GM21515 (cell line): ENCODE measurements at regions not wholly inside any gene's neighbourhood (a gene's known extent, or its start where the extent isn't known, plus 50 kb on each side); places are given as distances from the start of the nearest gene placed in this dataset.

Experiments
- ATAC-seq: cut with Tn5 transposase; IDR thresholded peaks from one replicate; pipeline ENCODE4 v1.9.1; 2021; ENCODE audit not compliant: unreplicated experiment

DNA sequence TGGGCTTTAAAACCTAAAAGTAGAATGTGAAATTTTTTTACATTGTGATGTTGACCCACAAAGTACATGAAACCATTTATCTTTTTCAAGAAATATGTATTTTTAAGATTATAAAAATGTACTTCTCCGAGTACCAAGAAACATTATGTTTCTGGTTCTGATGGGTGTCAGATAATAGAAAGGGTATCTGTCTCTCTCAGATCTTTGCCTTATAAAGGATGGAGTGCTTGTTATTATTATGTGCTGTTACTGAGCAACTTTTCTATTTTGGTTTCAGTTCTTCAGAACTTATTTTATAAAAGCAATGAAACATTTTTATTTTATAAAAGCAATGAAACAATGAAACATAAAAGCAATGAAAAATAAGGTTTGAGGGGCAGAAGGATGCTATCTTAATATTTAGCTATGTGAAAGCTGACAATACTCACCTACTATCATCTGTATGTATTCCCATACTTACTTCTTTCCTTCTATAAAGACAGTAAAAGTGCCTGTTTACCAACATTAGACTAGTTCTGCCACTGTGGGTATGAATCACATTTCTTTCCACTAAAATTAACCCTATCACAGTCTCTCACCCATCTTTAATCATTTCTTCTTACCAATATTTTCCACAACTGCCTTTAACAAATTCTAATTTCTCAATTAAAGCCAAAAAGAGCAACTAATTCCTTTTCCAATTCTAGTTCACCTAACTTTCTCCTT, 540.7 kb upstream of the KCNMB2 start:
- ATAC-seq = no peak

DNA sequence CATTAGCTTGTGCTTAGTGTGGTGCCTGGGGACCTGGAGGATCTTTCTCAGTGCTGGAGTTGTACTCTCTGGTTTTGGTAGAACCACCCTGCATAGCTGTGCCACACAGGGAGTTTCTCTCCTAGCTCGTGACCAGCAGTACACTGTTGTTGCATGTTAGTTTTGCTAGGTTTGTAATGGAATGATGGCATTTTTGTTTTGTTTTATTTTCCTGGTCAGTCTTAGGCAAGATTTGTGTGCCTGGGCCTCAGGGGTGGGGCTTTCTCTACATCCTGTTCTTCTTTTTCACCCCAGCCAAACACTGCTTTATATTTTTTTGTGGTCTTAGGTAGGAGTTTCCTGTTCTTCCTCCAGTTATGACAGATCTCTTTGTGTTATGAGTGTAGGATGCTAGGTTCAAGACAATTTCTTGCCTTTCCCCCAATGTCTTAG, 534.5 kb upstream of the KCNMB2 start:
- ATAC-seq = peak; percentile 95

DNA sequence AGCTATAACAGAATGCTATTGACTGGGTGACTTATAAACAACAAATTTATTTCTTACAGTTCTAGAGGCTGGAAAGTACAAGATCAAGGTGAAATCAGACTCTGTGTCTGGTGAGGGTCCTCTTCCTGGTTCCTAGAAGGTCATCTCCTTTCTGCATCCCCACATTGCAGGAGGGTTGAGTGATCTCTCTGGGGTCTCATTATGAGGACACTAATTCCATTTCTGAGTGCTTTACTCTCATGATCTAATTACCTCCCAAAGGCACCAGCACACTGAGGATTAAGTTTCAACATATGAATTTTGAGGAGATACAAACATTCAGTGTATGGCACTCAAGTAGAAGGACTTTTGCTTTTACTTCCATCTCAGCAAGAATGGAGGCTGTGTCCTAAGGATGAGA, 534.1 kb upstream of the KCNMB2 start:
- ATAC-seq = peak; percentile 5

DNA sequence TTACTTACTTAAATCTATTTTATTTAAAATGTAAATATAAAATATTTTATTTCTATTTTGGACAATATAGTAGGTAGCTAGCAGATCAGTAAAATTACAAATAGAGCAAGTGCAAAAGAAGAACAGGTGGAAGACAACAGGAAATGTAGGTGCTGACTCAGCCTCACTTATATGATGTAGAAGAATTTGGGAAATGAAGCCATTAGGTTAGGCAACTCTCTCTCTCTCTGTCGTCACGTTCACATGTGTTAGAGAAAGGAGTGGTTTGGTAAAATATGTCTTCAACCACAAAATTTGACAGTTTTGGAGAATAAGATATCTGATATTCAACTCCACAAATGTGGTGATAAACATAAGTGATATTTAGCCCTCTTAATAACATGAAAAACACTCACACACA, 532.5 kb upstream of the KCNMB2 start:
- ATAC-seq = no peak

DNA sequence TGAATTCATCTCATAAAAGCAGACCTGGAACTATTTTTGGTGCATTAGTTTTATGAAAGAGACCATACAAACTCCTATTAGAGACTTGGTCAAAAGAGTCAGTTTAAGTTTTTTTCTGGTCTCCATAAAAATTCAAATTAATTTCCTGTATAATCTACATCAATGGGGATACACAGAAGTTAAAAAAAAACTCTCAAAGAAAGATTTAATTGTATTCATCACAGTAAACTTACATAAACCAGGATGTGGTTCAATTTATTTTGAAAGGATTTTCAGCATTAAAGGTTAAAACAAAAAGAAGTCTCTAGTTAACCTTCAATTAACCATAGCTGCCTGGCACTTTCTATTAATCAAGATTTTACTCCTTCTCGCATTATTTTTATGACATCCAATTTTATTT, 530.3 kb upstream of the KCNMB2 start:
- no peak for ATAC-seq

DNA sequence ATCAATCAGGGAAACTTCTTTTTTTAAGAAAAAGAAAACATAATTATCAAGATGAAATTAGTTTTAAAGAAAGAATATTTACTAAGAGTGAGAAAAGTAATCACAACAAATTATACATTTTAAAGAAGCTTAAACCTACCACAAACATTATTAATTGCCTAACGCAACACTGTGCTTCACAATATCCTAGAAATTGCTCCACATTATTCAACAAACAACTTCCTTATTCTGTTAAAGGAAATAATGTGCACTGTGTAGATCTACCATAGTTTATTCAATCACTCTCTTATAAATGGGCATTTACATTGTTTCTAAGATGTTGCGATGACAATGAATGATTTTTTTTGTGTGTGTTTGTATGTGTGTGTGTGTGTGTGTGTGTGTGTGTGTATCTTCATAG, 525.9 kb upstream of the KCNMB2 start:
- no peak for ATAC-seq

DNA sequence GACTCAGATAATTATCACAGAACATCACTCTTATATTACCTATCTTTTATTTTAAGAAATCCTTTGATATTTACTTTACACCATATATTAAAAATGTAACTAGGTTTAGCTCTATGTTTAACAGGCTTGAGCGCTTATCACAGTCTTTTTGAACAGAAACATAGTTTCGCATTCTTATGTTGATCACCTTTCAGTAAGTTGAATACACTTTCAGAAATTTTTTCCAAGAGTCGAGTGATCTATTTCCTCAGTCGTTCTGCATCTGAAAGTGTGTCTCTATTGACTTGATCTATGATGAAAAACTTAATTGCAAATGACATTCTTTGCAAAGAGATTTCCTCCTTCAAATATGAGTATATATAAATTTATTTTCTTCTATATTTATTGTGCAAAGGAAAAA, 516.6 kb upstream of the KCNMB2 start:
- ATAC-seq = no peak

DNA sequence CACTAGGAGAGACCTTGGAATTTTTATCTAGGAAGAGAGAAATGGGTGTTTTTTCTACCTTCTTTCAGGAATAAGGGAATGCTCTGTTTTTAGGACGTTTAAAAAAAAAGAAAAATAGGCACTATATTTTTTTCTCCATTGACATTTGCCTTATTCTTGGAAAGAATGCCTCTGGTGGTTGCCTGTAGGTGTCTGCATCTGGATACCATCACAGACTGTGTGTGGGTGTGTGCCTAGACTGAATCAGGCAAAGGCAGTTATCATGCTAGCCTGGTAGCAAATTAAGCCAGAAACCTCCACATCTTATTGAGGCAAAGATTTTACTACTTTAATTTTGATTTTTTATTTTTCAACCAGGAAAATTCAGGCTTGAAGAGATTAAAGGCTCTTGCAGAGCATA, 513.6 kb upstream of the KCNMB2 start:
- ATAC-seq = no peak

DNA sequence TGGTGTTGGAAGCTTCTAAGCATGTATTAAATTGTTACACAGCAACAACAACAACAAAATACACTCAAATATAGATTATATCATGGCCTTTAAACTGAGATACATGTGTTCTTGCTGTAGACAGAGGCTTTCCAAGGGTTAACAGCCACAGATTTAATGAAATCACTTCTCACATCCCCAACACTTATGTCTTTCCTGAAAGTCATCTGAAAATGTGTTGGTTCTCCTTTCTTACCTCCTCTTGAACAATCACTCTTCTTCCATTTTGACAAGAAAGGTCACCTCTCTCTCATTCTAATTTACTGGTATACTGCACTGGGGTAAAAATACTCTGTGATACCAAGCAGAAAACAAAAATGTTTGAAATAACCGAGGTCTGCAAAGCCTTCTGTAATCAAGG, 507.3 kb upstream of the KCNMB2 start:
- no peak for ATAC-seq

DNA sequence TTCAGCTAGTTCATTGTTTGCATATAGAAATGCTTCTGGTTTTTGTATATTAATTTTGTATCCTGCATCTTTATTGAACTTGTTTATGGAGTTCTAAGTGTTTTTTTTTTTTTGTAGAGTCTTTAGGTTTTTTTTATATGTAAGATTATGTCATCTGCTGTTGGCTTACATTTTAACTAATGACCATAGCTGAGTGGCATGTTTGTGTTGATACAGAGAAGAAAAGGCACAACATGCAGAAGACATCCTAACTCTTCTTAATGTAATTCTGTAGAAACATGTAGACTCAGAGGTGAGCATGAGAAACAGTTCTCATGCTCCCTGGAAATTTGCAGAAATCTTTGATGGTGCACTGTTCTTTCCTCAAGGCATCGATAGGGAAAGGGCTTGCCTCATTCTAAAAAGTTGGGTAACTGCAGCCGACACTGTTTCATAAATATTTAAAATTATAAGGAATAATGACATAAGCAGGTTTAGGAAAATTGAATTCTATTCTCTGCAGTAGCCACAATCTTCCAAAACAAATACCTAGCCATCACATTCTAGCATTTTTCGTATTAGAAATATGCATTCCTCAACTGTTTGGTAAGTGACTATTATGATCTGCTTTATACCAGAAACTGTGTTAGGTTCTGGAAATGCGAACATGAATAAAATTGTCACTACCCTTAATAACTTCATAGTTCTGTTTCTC, 499.6 kb upstream of the KCNMB2 start:
- no peak for ATAC-seq

DNA sequence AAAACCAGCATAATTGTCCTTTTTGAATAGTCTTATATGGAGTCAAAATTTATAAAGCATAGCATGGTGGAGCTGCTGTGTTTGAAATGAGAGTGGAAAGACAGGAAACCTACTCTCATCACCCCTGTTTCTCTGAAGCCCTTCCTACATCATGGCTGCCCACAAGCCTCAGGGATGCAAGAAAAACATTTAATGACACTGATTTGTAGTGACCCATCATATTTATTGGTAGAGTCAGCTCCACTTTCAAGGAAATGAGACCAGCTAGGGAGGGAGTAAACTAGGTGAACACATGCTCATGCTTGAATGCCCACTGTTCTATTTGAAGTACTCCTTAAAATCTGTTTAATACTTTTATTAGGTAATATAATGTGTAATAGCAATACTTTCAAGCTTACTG, 494.3 kb upstream of the KCNMB2 start:
- ATAC-seq = no peak

DNA sequence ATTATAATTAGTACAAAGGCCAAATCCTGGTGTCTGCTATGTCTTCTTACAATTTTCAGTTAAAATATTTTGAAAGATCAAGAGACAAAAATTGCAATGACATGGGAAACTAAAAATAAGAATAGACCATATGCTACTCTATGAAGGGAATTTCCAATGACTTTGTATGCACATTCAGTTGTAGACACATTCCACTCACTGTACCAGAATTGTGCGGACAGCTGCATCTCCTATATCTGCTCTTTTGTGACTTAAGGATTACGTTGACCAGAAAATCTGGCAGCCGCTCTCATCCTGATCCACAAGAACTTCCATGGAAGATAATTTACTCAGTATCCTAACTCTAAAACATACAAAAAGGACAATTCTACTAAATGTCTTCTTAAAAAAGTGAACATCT, 493.9 kb upstream of the KCNMB2 start:
- no peak for ATAC-seq

DNA sequence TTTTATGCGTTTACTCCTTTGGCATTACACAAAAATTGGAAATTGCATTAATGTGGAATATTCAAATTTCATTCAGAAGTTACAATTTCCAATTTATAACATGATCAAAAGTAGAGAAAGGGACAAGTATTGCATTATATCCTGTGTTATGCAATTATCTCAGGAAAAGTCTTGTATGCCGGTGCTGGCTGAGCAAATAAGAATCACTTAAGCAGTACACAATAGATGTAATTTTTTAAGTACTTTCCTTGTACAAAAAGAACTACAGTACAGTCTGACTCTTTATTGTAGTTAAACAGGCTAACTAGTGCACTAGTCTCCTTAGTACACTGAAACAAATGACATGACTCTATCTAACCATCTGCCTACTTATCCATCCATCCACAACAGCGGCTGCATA, 493.2 kb upstream of the KCNMB2 start:
- no peak for ATAC-seq

DNA sequence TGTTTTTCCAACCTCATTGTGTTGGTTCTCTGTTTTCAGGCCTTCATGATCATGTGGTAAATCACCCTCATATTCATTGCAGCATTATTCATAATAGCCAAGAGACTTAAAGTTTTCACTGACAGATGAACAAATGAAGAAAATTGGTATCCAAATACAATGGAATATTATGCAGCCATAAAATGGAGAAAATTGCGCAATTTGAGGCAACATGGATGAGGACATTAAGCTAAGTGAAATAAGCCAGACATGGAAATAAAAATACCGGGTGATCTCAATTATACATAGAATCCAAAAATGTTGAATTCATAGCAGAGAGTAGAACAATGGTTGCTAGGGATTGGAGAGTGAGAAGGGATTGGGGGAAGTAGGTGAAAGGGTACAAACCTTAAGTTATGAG, 491.9 kb upstream of the KCNMB2 start:
- no peak for ATAC-seq

DNA sequence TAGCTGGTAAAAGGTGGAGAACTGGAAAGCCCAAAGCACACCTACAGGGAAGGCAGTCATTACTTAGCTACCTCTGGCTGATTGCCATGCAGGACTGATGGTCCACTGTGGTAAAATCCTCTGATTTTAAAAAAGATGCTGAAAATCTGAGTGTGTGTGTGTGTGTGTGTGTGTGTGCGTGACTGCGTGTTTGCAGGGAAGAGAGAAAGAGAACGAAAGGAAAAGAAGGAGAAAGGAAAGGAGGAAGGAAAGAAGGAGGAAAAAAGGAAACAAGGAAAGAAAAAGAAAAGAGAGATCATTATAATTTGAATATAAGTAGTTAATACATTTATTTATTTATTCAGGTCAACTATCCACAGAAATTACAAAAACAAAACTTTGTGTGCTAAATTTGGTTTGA, 488.7 kb upstream of the KCNMB2 start:
- no peak for ATAC-seq

DNA sequence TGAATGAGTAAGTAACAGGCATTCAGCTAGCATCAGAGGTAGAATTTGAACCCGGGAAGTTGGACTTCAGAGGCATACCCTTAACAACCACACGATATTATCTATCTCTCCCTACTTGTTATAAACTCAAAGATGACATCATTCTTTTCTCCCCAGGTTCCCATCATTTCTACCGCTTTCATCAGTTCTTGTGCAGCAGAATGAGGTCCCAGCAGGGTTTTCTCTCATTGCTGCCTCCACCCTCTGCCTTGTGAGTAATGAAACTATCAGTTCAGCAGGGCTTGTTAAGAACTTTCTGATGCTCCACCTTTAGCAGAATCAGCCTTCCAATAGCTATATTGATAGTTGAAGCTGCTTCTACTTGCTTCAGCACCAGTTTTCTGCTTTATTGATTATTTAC, 487.5 kb upstream of the KCNMB2 start:
- no peak for ATAC-seq

DNA sequence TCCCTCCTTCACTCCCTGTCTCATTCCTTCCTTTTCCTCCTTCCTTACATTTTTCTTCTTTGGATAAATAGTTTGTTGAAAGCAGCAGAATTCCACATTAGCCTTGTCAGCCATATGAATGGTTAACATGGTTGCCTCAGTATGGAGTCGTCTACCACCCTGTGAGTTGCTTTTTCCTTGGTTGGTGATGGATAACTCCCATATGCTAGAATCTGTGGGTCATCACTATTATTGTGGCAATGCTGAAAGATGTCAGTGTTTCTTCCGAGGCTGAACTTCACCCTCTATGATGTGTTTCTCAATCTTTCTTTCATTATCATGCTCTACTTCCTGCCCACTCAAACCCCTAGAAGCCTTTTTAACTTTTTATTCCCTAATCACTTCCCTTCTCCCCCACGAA, 481.8 kb upstream of the KCNMB2 start:
- no peak for ATAC-seq

DNA sequence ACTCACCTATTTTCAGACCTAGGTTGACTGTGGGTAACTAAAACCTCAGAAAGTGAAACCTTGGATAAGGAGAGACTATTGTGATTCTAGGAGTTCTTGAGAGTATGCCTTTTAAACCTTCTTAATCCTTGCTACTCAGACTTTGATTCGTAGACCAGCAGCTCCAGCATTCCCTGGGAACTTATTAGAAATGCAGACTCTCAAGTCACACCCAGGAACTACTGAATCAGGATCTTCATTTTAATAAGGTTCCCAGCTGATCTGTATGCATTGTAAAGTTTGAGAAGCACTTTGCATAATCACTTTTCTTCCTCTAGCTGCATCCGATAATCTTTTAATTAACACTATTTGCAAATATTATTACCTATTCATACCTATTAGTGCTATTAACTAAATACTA, 480.3 kb upstream of the KCNMB2 start:
- no peak for ATAC-seq

DNA sequence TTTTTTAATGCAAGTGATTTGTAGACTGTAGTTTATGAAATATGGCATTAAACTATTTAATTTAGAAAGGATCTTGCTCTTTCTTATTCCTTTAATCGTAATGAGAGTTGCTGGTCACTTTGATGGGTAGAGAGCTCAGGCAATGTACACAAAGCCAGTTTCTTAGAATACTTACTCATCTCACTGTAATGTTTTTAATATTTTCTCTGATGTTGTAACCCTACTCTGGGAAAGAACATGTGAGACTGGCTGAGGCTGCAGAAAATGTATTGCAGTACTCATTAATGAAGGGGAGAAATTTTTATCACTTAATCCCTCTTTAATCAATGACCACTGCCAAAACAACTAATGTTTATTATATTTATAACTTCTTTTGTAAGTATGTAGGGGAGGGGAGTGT, 479.4 kb upstream of the KCNMB2 start:
- ATAC-seq = no peak

DNA sequence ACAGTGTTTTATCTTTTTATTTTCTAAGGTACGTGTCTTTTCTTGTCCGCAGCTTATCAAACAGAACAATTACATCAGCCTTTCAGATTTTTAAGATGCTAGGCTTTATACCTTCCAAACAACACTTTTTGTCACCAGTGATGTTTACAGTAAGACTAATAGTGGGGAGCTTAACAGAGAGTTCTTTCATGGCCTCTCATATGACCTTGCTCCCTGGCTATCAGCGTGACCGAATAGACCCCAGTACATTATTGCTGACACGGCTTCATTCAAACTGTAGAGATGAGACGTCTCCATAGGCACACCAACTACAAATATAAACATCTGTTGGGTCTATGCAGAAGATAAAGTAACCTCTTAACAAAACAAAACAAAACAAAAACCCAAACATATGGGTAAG, 477.6 kb upstream of the KCNMB2 start:
- ATAC-seq = no peak

DNA sequence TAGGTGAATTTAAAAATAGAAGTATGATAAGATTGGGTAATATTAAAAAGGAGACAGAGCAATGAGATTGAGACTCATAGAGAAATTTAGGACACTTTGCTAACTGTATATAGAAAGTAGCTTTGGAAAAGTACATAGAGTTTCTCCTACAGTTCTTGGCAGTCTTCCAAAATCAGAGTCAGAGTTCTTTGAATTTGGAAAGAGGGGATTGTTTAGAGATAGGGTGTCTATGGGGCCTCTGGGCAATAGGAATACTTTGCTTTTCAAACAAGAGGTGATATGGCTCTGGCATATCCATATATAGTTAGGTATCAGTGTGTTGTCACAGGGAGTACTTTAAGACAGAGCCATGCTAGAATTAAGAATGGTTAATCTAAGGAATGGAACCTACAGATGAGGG, 477.1 kb upstream of the KCNMB2 start:
- no peak for ATAC-seq

DNA sequence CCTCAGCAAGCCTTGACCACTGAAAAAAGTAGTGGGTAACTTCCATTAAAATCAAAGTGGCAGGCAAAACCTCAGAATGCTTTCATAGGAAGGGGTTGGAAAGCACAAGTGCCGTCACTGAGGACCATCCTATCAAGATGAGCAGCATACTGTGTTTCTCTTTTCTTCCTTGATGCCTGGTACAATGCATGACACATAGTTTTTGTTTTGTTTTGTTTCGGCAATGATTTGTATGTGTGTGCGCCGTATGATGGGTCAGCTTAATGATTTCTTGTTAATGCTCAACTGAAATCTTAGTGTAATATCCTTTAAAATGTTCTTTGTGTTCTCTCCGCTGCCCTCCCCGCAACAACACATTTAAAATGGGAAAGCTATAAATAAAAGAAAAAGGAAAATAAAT, 476.4 kb upstream of the KCNMB2 start:
- ATAC-seq = no peak

DNA sequence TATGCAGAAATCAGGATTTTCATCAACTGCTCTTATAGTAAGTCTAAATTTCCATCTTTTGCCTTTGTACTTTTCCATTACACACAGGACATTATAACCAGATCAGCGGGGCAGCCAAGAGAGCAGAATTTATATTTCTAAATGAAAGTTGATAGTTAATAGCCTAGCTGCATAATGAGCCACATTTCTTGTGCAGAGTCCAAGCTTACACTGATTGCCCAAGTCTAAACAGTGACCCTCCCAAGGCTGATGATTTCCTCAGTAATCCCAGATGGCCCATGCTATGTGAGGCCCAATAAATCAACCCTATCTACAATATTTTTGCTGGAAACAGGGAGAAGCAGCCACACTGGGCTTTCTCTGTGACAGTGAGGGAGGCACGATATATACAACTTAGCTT, 475.8 kb upstream of the KCNMB2 start:
- ATAC-seq = no peak
